ENCODE measurements at regions not wholly inside any gene's neighbourhood (a gene's known extent, or its start where the extent isn't known, plus 50 kb on each side); places are given as distances from the start of the nearest gene placed in this dataset.

DNA sequence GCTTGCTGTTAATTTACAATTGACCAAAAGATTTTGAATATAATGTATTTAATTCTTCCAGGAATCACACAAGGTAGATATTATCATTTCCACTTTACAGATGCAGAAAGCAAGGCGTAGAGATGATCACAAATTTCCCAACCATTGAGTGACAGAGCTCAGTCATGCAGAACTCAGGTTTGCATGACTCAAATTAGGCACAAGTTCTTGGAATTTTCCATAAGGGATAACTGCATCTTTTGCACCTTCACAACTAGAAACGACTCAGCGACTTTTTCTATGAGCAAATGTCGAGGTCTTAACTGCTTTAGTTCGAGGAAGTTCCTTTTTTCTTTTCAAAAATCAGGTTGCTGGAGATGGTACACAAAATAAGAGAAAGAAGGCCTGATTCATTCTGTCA is 265.5 kb upstream of the PAPPA start:
- no peaks in the 10 kb centered on the region for H3K9me3 ChIP-seq (ENCODE audit: control insufficient read depth, low read depth, low read length)
- no peaks in the 10 kb centered on the region for H4K20me1 ChIP-seq (ENCODE audit: control insufficient read depth, insufficient read depth, insufficient read length)
- H3K18ac ChIP-seq (ENCODE audit: insufficient read length, low read depth, low read length): no peak overlapping the region
- Mint-ChIP-seq H3K27ac (no peak overlapping the region), H3K9me3 (no peaks in the 10 kb centered on the region), H3K27me3 (ENCODE audit: low read depth) (no peaks in the 10 kb centered on the region), H3K36me3 (ENCODE audit: insufficient read depth in 1 of 3, low read depth in 3 of 3) (no peaks in the 10 kb centered on the region), H3K4me3 (no peak overlapping the region), H3K4me1 (peaks cover 0 to 12% of the 10 kb centered on the region in 2 experiments; a peak in 2 of 4 replicates)
- no peak overlapping the region for H4K8ac ChIP-seq (replicated peaks; ENCODE audit: insufficient read length, low read depth, low read length)
- H2BK12ac ChIP-seq (ENCODE audit: insufficient read length, low read depth, low read length): no peak overlapping the region
- no peak overlapping the region for H3K56ac ChIP-seq (ENCODE audit: insufficient read length, low read depth, low read length)
- no peak overlapping the region for H3K4ac ChIP-seq (ENCODE audit: low read depth, low read length)
- no peaks in the 10 kb centered on the region for H3K27me3 ChIP-seq (ENCODE audit: insufficient read depth, low read length)
- no peak overlapping the region for H2BK20ac ChIP-seq (ENCODE audit: low read depth, low read length, poor library complexity, severe bottlenecking)
- H2BK15ac ChIP-seq (ENCODE audit: low read depth, low read length): no peak overlapping the region
- H3T11ph ChIP-seq (ENCODE audit: low read length): no peak overlapping the region
- no peaks in the 10 kb centered on the region for H3K4me1 ChIP-seq (ENCODE audit: insufficient read depth, low read length)
- H3K9ac ChIP-seq (ENCODE audit: extremely low read depth, insufficient read length, low read length): no peak overlapping the region
- no peak overlapping the region for H2BK120ac ChIP-seq (ENCODE audit: low read depth, low read length, poor library complexity, severe bottlenecking)
- no peak overlapping the region for H2BK5ac ChIP-seq (ENCODE audit: insufficient read length, low read length)
- H3K79me2 ChIP-seq (ENCODE audit: insufficient read depth, low read length): no peaks in the 10 kb centered on the region
- H3K23ac ChIP-seq (ENCODE audit: insufficient read length, low read depth, low read length): no peak overlapping the region
- no CpG with 5 or more reads among the region's 5 CpGs for WGBS (ENCODE audit: extremely low coverage, insufficient read length, low lambda C conversion rate)
- H3K4me2 ChIP-seq (ENCODE audit: insufficient read depth, insufficient read length, low read length): no peak overlapping the region
- no peak overlapping the region for H3K27ac ChIP-seq (ENCODE audit: insufficient read length, low read depth, low read length)
- H4K5ac ChIP-seq (ENCODE audit: insufficient read length, low read depth, low read length): no peak overlapping the region
- H2AFZ ChIP-seq (ENCODE audit: low read length): no peak overlapping the region
- H3K79me1 ChIP-seq (ENCODE audit: insufficient read depth, low read depth, low read length, poor library complexity, severe bottlenecking): no peaks in the 10 kb centered on the region
- TF ChIP-seq, protein P1, sequence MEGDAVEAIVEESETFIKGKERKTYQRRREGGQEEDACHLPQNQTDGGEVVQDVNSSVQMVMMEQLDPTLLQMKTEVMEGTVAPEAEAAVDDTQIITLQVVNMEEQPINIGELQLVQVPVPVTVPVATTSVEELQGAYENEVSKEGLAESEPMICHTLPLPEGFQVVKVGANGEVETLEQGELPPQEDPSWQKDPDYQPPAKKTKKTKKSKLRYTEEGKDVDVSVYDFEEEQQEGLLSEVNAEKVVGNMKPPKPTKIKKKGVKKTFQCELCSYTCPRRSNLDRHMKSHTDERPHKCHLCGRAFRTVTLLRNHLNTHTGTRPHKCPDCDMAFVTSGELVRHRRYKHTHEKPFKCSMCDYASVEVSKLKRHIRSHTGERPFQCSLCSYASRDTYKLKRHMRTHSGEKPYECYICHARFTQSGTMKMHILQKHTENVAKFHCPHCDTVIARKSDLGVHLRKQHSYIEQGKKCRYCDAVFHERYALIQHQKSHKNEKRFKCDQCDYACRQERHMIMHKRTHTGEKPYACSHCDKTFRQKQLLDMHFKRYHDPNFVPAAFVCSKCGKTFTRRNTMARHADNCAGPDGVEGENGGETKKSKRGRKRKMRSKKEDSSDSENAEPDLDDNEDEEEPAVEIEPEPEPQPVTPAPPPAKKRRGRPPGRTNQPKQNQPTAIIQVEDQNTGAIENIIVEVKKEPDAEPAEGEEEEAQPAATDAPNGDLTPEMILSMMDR (conservative IDR thresholded peaks at IDR 0.05): no peak
- no peak overlapping the region for H4K91ac ChIP-seq (ENCODE audit: insufficient read length, low read depth, low read length)
- H3K23me2 ChIP-seq (ENCODE audit: insufficient read length, low read depth, low read length, poor library complexity, severe bottlenecking): no peaks in the 10 kb centered on the region
- no peak for DNase-seq
- no peak overlapping the region for H2AK5ac ChIP-seq (ENCODE audit: insufficient read length, low read length)
- H3K14ac ChIP-seq (ENCODE audit: insufficient read depth, low read length): no peak overlapping the region
